Right ventricle myocardium inferior (tissue), 1 donor: ENCODE measurements at regions not wholly inside any gene's neighbourhood (a gene's known extent, or its start where the extent isn't known, plus 50 kb on each side); places are given as distances from the start of the nearest gene placed in this dataset.

Experiments
- ATAC-seq: fragments of 200-7000 bp; cut with Tn5 transposase; one replicate; pipeline ENCODE4 v1.9.1; 2020; ENCODE audit warnings: mild to moderate bottlenecking, moderate library complexity
- DNase-seq: peaks from one replicate; pipeline ENCODE4 v3.0.0; 2021; ENCODE audit errors: missing footprints
- intact Hi-C: fragments of 100-400 bp; cut with DNase I; formaldehyde crosslinking; loops from one replicate; pipeline ENCODE4 v1.11.0; 2022
- donor health status: DM: no; HTN: yes; CAD: no; lungs with severe emphysema.

GRCh38 chr12:123100882-123101281 lies 50.0 kb downstream of the PITPNM2 start:
- DNase-seq, result no peak
- intact Hi-C loops, result no loop called here
- no peak for ATAC-seq

GRCh38 chr12:123100450-123100849 lies 50.4 kb downstream of the PITPNM2 start:
- DNase-seq (no peak), ATAC-seq (no peak)
- intact Hi-C loops, result no loop called here

GRCh38 chr12:123099560-123100192 lies 51.2 kb downstream of the PITPNM2 start:
- ATAC-seq, result no peak
- DNase-seq, result no peak
- intact Hi-C loops, result loop anchor here (5.0 kb wide), 1 partner anchor 37 kb away; no protein-coding TSS in a partner anchor

- DNase-seq (no peak), ATAC-seq (no peak)
- intact Hi-C loops, result loop anchor here (5.0 kb wide), 1 partner anchor 36 kb away; no protein-coding TSS in a partner anchor
These were observed 52.1 kb downstream of the PITPNM2 start for GRCh38 chr12:123098780-123099179.

- peak; percentile 81 for ATAC-seq
- intact Hi-C loops, result loop anchor here (5.0 kb wide), 1 partner anchor 35 kb away; no protein-coding TSS in a partner anchor
- DNase-seq, result peak; percentile 86
These were observed 53.3 kb downstream of the PITPNM2 start for GRCh38 chr12:123097561-123098084.

- intact Hi-C loops, result loop anchor here (5.0 kb wide), 1 partner anchor 34 kb away; no protein-coding TSS in a partner anchor
- ATAC-seq (no peak), DNase-seq (no peak)
These were observed 54.1 kb downstream of the PITPNM2 start for GRCh38 chr12:123096741-123097140.

- no peak for DNase-seq
- no peak for ATAC-seq
- intact Hi-C loops, result loop anchor here (5.0 kb wide), 1 partner anchor 34 kb away; no protein-coding TSS in a partner anchor
These were observed 54.7 kb downstream of the PITPNM2 start for GRCh38 chr12:123096182-123096581.

GRCh38 chr12:123095078-123095881 lies 55.6 kb downstream of the PITPNM2 start:
- intact Hi-C loops, result loop anchor here (5.0 kb wide), 1 partner anchor 33 kb away; no protein-coding TSS in a partner anchor
- no peak for ATAC-seq
- no peak for DNase-seq

GRCh38 chr12:123094349-123095077 lies 56.4 kb downstream of the PITPNM2 start:
- intact Hi-C loops, result loop anchor here (5.0 kb wide), 1 partner anchor 32 kb away; no protein-coding TSS in a partner anchor
- ATAC-seq (peak; percentile 20), DNase-seq (no peak)

GRCh38 chr12:123092866-123093265 lies 58.0 kb downstream of the PITPNM2 start:
- no peak for DNase-seq
- intact Hi-C loops, result no loop called here
- no peak for ATAC-seq

GRCh38 chr12:123091230-123092150 lies 59.4 kb downstream of the PITPNM2 start:
- DNase-seq, result no peak
- intact Hi-C loops, result no loop called here
- ATAC-seq, result no peak

GRCh38 chr12:123089631-123090353 lies 61.1 kb downstream of the PITPNM2 start:
- ATAC-seq (no peak), DNase-seq (no peak)
- intact Hi-C loops, result no loop called here

- intact Hi-C loops, result no loop called here
- DNase-seq (no peak), ATAC-seq (no peak)
These were observed 61.8 kb downstream of the PITPNM2 start for GRCh38 chr12:123089140-123089539.

GRCh38 chr12:123085730-123086487 lies 65.0 kb downstream of the PITPNM2 start:
- intact Hi-C loops, result no loop called here
- peak; percentile 72 for DNase-seq
- ATAC-seq, result peak; percentile 59

GRCh38 chr12:123085066-123085465 lies 65.8 kb downstream of the PITPNM2 start:
- intact Hi-C loops, result no loop called here
- ATAC-seq (no peak), DNase-seq (peak; percentile 22)

GRCh38 chr12:123083661-123084571 lies 67.0 kb downstream of the PITPNM2 start:
- DNase-seq (peak; percentile 57), ATAC-seq (no peak)
- intact Hi-C loops, result no loop called here
